ENCODE measurements at regions not wholly inside any gene's neighbourhood (a gene's known extent, or its start where the extent isn't known, plus 50 kb on each side); places are given as distances from the start of the nearest gene placed in this dataset.
A peak's percentile ranks its signal among the peaks of the same experiment; 100 is the strongest.

GRCh38 chr3:153291059-153291685 is 129.1 kb downstream of the RAP2B start:
- Mint-ChIP-seq H3K27me3 (no peaks in the 10 kb centered on the region), H3K36me3 (no peaks in the 10 kb centered on the region), H3K4me3 (peak overlapping the region in 3 of 8 donors; percentile 1 to 46 (median 35)), H3K4me1 (peaks cover 35 to 49% (median 43%) of the 10 kb centered on the region in 4 donors), H3K27ac (peak overlapping the region in 2 of 7 donors; percentile 50 to 71), H3K9me3 (no peaks in the 10 kb centered on the region)
- no peaks in the 10 kb centered on the region for H3K36me3 ChIP-seq (ENCODE audit: insufficient read depth, low read length)
- ChIA-PET CTCF (ENCODE audit: partially characterized antibody) (interaction anchor here (0.6 to 6.9 kb wide), 47 partner anchors 8 to 495 kb away, joined by 3 to 191 read pairs (median 5); partner anchors contain the start of gene RAP2B), POLR2A (ENCODE audit: partially characterized antibody) (interaction anchor here (0.8 to 3.1 kb wide), 10 partner anchors 10 to 304 kb away, joined by 3 to 56 read pairs (median 6); partner anchors contain the start of gene RAP2B)
- peaks cover 50% of the 10 kb centered on the region for H3K4me1 ChIP-seq (ENCODE audit: insufficient read depth, low read length)
- H3K27ac ChIP-seq (ENCODE audit: low read depth, low read length), result no peak overlapping the region
- DNase-seq, result peak in 3 of 5 donors; percentile 15 to 21 (median 21)
- H3K27me3 ChIP-seq (ENCODE audit: insufficient read depth, low read length), result no peaks in the 10 kb centered on the region
- intact Hi-C loops (cut with micrococcal nuclease), result loop anchor here (1.0 to 10.0 kb wide), 8 partner anchors 70 to 961 kb away; no protein-coding TSS in a partner anchor
- H3K9me3 ChIP-seq (ENCODE audit: control insufficient read depth in 1 of 2, low read length in 2 of 2), result no peaks in the 10 kb centered on the region
- no peak overlapping the region for H3K4me3 ChIP-seq (ENCODE audit: low read length in 2 of 2)

GRCh38 chr3:153293265-153293664 is 131.2 kb downstream of the RAP2B start:
- Mint-ChIP-seq H3K9me3 (no peaks in the 10 kb centered on the region), H3K36me3 (no peaks in the 10 kb centered on the region), H3K27me3 (no peaks in the 10 kb centered on the region), H3K4me3 (no peak overlapping the region), H3K4me1 (peaks cover 24 to 35% (median 31%) of the 10 kb centered on the region in 4 donors), H3K27ac (no peak overlapping the region)
- ChIA-PET POLR2A (ENCODE audit: partially characterized antibody) (interaction anchor here (1.2 kb wide), 1 partner anchor 132 kb away, joined by 5 read pairs; no protein-coding TSS in a partner anchor), CTCF (ENCODE audit: partially characterized antibody) (interaction anchor here (0.8 to 6.9 kb wide), 12 partner anchors 13 to 474 kb away, joined by 3 to 88 read pairs (median 3); no protein-coding TSS in a partner anchor)
- H3K27me3 ChIP-seq (ENCODE audit: insufficient read depth, low read length), result no peaks in the 10 kb centered on the region
- DNase-seq, result no peak
- no peak overlapping the region for H3K27ac ChIP-seq (ENCODE audit: low read depth, low read length)
- H3K4me3 ChIP-seq (ENCODE audit: low read length in 2 of 2), result no peak overlapping the region
- intact Hi-C loops (cut with micrococcal nuclease), result loop anchor here (5.0 to 10.0 kb wide), 3 partner anchors 332 to 959 kb away; no protein-coding TSS in a partner anchor
- H3K4me1 ChIP-seq (ENCODE audit: insufficient read depth, low read length), result peaks cover 31% of the 10 kb centered on the region
- no peaks in the 10 kb centered on the region for H3K9me3 ChIP-seq (ENCODE audit: control insufficient read depth in 1 of 2, low read length in 2 of 2)
- H3K36me3 ChIP-seq (ENCODE audit: insufficient read depth, low read length), result no peaks in the 10 kb centered on the region

- peaks cover 9% of the 10 kb centered on the region for H3K4me1 ChIP-seq (ENCODE audit: insufficient read depth, low read length)
- Mint-ChIP-seq H3K4me1 (peaks cover 10 to 11% (median 10%) of the 10 kb centered on the region in 4 donors), H3K36me3 (no peaks in the 10 kb centered on the region), H3K4me3 (no peak overlapping the region), H3K27ac (no peak overlapping the region), H3K9me3 (no peaks in the 10 kb centered on the region), H3K27me3 (peaks cover 0 to 1% of the 10 kb centered on the region in 2 donors)
- no peaks in the 10 kb centered on the region for H3K27me3 ChIP-seq (ENCODE audit: insufficient read depth, low read length)
- no peak overlapping the region for H3K27ac ChIP-seq (ENCODE audit: low read depth, low read length)
- no peaks in the 10 kb centered on the region for H3K36me3 ChIP-seq (ENCODE audit: insufficient read depth, low read length)
- DNase-seq, result no peak
- POLR2A ChIA-PET (ENCODE audit: partially characterized antibody), result no interaction called here
- intact Hi-C loops (cut with micrococcal nuclease), result loop anchor here (10.0 kb wide), 1 partner anchor 329 kb away; no protein-coding TSS in a partner anchor
- CTCF ChIA-PET (ENCODE audit: partially characterized antibody), result interaction anchor here (1.4 to 6.9 kb wide), 3 partner anchors 86 to 471 kb away, joined by 3 to 88 read pairs (median 83); no protein-coding TSS in a partner anchor
- H3K9me3 ChIP-seq (ENCODE audit: control insufficient read depth in 1 of 2, low read length in 2 of 2), result no peaks in the 10 kb centered on the region
- H3K4me3 ChIP-seq (ENCODE audit: low read length in 2 of 2), result no peak overlapping the region
Observed at GRCh38 chr3:153295901-153296300, 133.9 kb downstream of the RAP2B start.

GRCh38 chr3:153305189-153305588 is 143.2 kb downstream of the RAP2B start:
- Mint-ChIP-seq H3K27me3 (peaks cover 0 to 1% of the 10 kb centered on the region in 2 donors), H3K36me3 (no peaks in the 10 kb centered on the region), H3K4me3 (no peak overlapping the region), H3K9me3 (no peaks in the 10 kb centered on the region), H3K27ac (no peak overlapping the region), H3K4me1 (peaks cover 0 to 1% (median 0%) of the 10 kb centered on the region in 4 donors)
- POLR2A ChIA-PET (ENCODE audit: partially characterized antibody), result no interaction called here
- Histone ChIP-seq H3K27ac (ENCODE audit: low read depth, low read length) (no peak overlapping the region), H3K27me3 (ENCODE audit: insufficient read depth, low read length) (no peaks in the 10 kb centered on the region), H3K4me3 (ENCODE audit: low read length in 2 of 2) (no peak overlapping the region), H3K4me1 (ENCODE audit: insufficient read depth, low read length) (no peaks in the 10 kb centered on the region), H3K36me3 (ENCODE audit: insufficient read depth, low read length) (no peaks in the 10 kb centered on the region), H3K9me3 (ENCODE audit: control insufficient read depth in 1 of 2, low read length in 2 of 2) (no peaks in the 10 kb centered on the region)
- intact Hi-C loops (cut with micrococcal nuclease), result no loop called here
- no peak for DNase-seq
- CTCF ChIA-PET (ENCODE audit: partially characterized antibody), result no interaction called here

- POLR2A ChIA-PET (ENCODE audit: partially characterized antibody), result no interaction called here
- intact Hi-C loops (cut with micrococcal nuclease), result no loop called here
- Histone ChIP-seq H3K27ac (ENCODE audit: low read depth, low read length) (no peak overlapping the region), H3K36me3 (ENCODE audit: insufficient read depth, low read length) (no peaks in the 10 kb centered on the region), H3K9me3 (ENCODE audit: control insufficient read depth in 1 of 2, low read length in 2 of 2) (no peaks in the 10 kb centered on the region), H3K27me3 (ENCODE audit: insufficient read depth, low read length) (no peaks in the 10 kb centered on the region), H3K4me3 (ENCODE audit: low read length in 2 of 2) (no peak overlapping the region), H3K4me1 (ENCODE audit: insufficient read depth, low read length) (peaks cover 4% of the 10 kb centered on the region)
- Mint-ChIP-seq H3K36me3 (no peaks in the 10 kb centered on the region), H3K27ac (no peak overlapping the region), H3K4me3 (no peak overlapping the region), H3K9me3 (peaks cover 0 to 2% (median 0%) of the 10 kb centered on the region in 8 donors), H3K27me3 (peaks cover 0 to 1% of the 10 kb centered on the region in 2 donors), H3K4me1 (peaks cover 7 to 13% (median 7%) of the 10 kb centered on the region in 4 donors)
- no peak for DNase-seq
- CTCF ChIA-PET (ENCODE audit: partially characterized antibody), result interaction anchor here (1.5 kb wide), 1 partner anchor 21 kb away, joined by 3 read pairs; no protein-coding TSS in a partner anchor
Observed at GRCh38 chr3:153311541-153311940, 149.5 kb downstream of the RAP2B start.

GRCh38 chr3:153313302-153313965 is 151.4 kb downstream of the RAP2B start:
- CTCF ChIA-PET (ENCODE audit: partially characterized antibody), result interaction anchor here (1.2 kb wide), 1 partner anchor 19 kb away, joined by 3 read pairs; no protein-coding TSS in a partner anchor
- H3K27me3 ChIP-seq (ENCODE audit: insufficient read depth, low read length), result no peaks in the 10 kb centered on the region
- peaks cover 0 to 2% (median 0%) of the 10 kb centered on the region in 8 donors for H3K9me3 Mint-ChIP-seq
- peaks cover 4% of the 10 kb centered on the region for H3K4me1 ChIP-seq (ENCODE audit: insufficient read depth, low read length)
- POLR2A ChIA-PET (ENCODE audit: partially characterized antibody), result no interaction called here
- peaks cover 0 to 1% of the 10 kb centered on the region in 2 donors for H3K27me3 Mint-ChIP-seq
- no peaks in the 10 kb centered on the region for H3K9me3 ChIP-seq (ENCODE audit: control insufficient read depth in 1 of 2, low read length in 2 of 2)
- H3K27ac Mint-ChIP-seq, result peak overlapping the region in 1 of 7 donors; percentile 12
- no peak for DNase-seq
- H3K4me3 ChIP-seq (ENCODE audit: low read length in 2 of 2), result no peak overlapping the region
- H3K27ac ChIP-seq (ENCODE audit: low read depth, low read length), result no peak overlapping the region
- H3K36me3 ChIP-seq (ENCODE audit: insufficient read depth, low read length), result no peaks in the 10 kb centered on the region
- H3K4me1 Mint-ChIP-seq, result peaks cover 7 to 13% (median 7%) of the 10 kb centered on the region in 4 donors
- H3K4me3 Mint-ChIP-seq, result peak overlapping the region in 1 of 8 donors; percentile 44
- H3K36me3 Mint-ChIP-seq, result peaks cover 0 to 3% of the 10 kb centered on the region in 2 donors
- intact Hi-C loops (cut with micrococcal nuclease), result no loop called here

- Mint-ChIP-seq H3K36me3 (peaks cover 0 to 3% of the 10 kb centered on the region in 2 donors), H3K27me3 (no peaks in the 10 kb centered on the region), H3K9me3 (peaks cover 0 to 2% (median 0%) of the 10 kb centered on the region in 8 donors), H3K27ac (peak overlapping the region in 1 of 7 donors; percentile 1), H3K4me3 (no peak overlapping the region), H3K4me1 (peaks cover 7 to 13% (median 8%) of the 10 kb centered on the region in 4 donors)
- DNase-seq, result no peak
- peaks cover 4% of the 10 kb centered on the region for H3K4me1 ChIP-seq (ENCODE audit: insufficient read depth, low read length)
- H3K9me3 ChIP-seq (ENCODE audit: control insufficient read depth in 1 of 2, low read length in 2 of 2), result no peaks in the 10 kb centered on the region
- intact Hi-C loops (cut with micrococcal nuclease), result no loop called here
- ChIA-PET POLR2A (ENCODE audit: partially characterized antibody) (no interaction called here), CTCF (ENCODE audit: partially characterized antibody) (no interaction called here)
- no peak overlapping the region for H3K4me3 ChIP-seq (ENCODE audit: low read length in 2 of 2)
- no peaks in the 10 kb centered on the region for H3K36me3 ChIP-seq (ENCODE audit: insufficient read depth, low read length)
- no peak overlapping the region for H3K27ac ChIP-seq (ENCODE audit: low read depth, low read length)
- no peaks in the 10 kb centered on the region for H3K27me3 ChIP-seq (ENCODE audit: insufficient read depth, low read length)
Observed at GRCh38 chr3:153314038-153314437, 152.0 kb downstream of the RAP2B start.

Measured in CD4-positive, alpha-beta memory T cell (primary cell).